Activated naive CD4-positive, alpha-beta T cell treated with anti-CD3 and anti-CD28 coated beads, Interleukin-2, amount 50 U/mL, for 72 hours (primary cell): ENCODE measurements at regions not wholly inside any gene's neighbourhood (a gene's known extent, or its start where the extent isn't known, plus 50 kb on each side); places are given as distances from the start of the nearest gene placed in this dataset.
"Not testable (repeated sequence)": the region's sequence is repeated elsewhere in the genome, so short reads cannot be mapped to it uniquely, and the experiment has no call there.

Experiments
- ATAC-seq, 2 donors: fragments of 150-1000 bp; cut with Tn5 transposase; 2 replicates each; pipeline ENCODE4 v1.10.0; 2021; ENCODE audit warnings: mild to moderate bottlenecking in 2 of 2, moderate library complexity in 2 of 2
- DNase-seq, 2 donors: peaks; one replicate each; pipeline ENCODE4 v3.0.0; 2021 to 2022; ENCODE audit warnings: low spot score in 2 of 2
- H3K27ac Mint-ChIP-seq, 2 donors: one replicate each; pipeline ENCODE4 v1.8.0; 2022; ENCODE audit warnings: mild to moderate bottlenecking in 2 of 2, mixed read lengths in 2 of 2
- H3K36me3 Mint-ChIP-seq, 2 donors: one replicate each; pipeline ENCODE4 v1.8.0; 2022; ENCODE audit warnings: mixed read lengths in 2 of 2
- H3K9me3 Mint-ChIP-seq, 2 donors: one replicate each; pipeline ENCODE4 v1.8.0; 2022; ENCODE audit warnings: mixed read lengths in 2 of 2

DNA sequence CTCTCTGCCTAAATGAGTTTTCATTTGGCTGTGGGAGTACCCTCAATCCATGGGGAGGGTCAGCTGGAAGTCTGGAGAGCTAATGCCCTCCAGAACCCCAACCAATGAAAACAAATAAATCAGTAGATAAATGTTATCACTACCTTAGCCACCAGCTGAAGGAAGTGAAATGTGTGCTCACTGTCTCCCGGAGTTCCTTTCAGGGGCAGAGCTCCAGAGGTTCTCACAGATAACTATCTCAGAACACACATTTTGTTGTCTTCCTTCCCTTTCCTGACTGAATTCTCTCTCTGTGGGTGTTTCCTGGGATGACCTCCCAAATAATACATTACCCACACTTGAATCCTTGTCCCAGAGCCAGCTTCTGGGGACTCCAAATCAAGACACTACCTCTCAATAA, 779.6 kb downstream of the DIAPH3 start:
- Mint-ChIP-seq H3K36me3 (peaks cover 9 to 19% of the 10 kb centered on the region in 2 donors), H3K27ac (no peak overlapping the region), H3K9me3 (peaks cover 0 to under 1% of the 10 kb centered on the region in 2 donors)
- no peak for DNase-seq
- no peak for ATAC-seq

DNA sequence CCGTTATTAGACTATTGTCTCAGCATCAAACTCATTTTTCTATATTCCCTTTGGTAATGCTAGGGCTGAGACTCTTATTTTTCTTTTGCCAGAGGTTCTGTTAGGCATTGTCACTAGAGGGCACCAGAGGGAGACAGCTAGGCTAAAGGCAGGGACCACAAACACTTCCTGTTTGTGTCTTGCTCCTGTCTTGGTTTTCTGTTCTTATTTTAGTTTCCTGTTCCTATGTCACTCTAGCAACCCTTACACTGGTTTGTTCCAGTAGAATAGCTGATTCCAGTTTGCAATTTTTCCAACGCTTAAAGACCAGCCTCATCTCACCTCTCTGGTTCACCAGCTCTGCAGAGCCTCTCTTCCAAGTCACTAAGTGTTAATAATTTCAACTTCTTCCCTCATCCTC, 772.0 kb downstream of the DIAPH3 start:
- Mint-ChIP-seq H3K9me3 (no peaks in the 10 kb centered on the region), H3K27ac (no peak overlapping the region), H3K36me3 (peaks cover 0 to 4% of the 10 kb centered on the region in 2 donors)
- DNase-seq (peak in 1 of 2 donors; percentile 71), ATAC-seq (peak; percentile 76 to 89)

DNA sequence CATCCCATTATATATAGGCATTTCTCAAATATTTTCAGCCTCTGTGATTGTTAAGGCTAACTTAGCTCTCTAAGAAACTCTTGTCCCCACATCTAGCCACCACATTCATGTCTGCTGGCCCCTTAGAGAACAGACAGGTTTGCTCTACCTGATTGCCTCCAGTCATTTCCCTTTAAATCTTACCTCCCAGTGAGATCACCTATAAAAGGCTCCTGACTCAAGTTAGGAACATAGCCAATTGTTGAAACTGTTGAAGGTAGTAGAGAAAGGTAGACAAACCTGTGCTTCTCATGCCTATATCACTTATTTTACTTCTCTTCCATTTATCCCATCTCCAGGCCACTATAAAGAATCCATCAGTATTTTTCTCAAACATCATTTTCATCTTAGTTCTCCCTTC, 771.4 kb downstream of the DIAPH3 start:
- peaks cover 0 to 4% of the 10 kb centered on the region in 2 donors for H3K36me3 Mint-ChIP-seq
- DNase-seq = no peak
- no peak overlapping the region for H3K27ac Mint-ChIP-seq
- no peak for ATAC-seq
- no peaks in the 10 kb centered on the region for H3K9me3 Mint-ChIP-seq

DNA sequence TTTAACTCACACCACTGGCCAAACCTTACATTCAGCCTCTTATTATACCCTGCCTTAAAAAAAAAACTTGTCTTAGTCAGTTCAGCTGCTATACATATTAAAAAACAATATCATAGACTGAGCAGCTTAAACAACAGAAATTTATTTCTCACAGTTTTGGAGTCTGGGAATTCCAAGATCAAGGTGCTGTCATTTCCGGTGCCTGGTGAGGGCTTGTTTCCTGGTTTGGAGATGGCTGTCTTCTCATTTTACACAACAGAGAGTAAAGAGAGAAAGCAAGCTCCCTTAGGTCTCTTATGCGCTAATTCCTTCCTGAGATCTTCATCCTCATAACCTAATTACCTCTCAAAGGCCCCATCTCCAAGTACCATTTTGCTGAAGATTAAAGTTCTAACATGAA, 769.2 kb downstream of the DIAPH3 start:
- Mint-ChIP-seq H3K36me3 (peaks cover 0 to 4% of the 10 kb centered on the region in 2 donors), H3K9me3 (no peaks in the 10 kb centered on the region), H3K27ac (no peak overlapping the region)
- ATAC-seq = no peak
- no peak for DNase-seq

DNA sequence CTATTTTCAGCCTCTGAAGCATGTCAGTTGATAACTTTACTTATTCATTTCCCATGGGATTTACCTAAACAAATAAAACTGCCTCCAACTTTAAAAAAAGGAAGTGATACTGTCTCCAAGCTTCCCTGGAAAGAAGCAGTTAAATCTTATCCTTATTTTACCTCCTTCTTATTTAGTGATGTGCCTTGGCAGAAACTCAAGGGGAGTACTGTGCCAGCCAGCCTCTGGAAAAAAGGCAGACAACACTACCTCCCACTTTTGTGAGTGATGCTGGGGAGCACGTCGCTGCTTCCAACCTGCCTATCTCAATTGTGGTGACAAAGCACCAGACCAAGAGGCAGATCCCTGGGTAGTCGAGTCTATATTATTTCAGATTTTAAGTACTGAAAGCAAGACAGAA, 765.6 kb downstream of the DIAPH3 start:
- peaks cover 0 to 3% of the 10 kb centered on the region in 2 donors for H3K9me3 Mint-ChIP-seq
- no peak overlapping the region for H3K27ac Mint-ChIP-seq
- peaks cover 3 to 8% of the 10 kb centered on the region in 2 donors for H3K36me3 Mint-ChIP-seq
- ATAC-seq = no peak
- no peak for DNase-seq

DNA sequence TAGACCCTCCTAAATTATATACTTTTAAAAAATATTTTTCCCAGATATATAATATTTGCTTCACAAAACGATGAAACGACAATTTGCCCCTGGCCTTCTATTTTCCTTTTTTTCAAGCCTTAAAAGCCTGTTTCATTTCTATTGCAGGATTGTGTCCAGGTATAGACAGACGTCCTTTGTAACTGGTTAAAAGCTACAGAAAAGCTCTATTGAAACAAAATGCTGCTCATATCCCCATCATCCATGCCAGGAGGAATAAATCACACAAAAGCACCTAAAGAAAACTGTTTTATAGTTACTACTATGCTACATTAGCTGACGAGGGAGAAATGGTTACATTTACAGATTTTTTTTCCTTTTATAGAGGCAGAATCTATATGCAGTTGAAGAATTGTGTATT, 765.1 kb downstream of the DIAPH3 start:
- Mint-ChIP-seq H3K36me3 (peaks cover 5 to 10% of the 10 kb centered on the region in 2 donors), H3K9me3 (peaks cover 0 to 6% of the 10 kb centered on the region in 2 donors), H3K27ac (no peak overlapping the region)
- no peak for ATAC-seq
- DNase-seq = no peak

DNA sequence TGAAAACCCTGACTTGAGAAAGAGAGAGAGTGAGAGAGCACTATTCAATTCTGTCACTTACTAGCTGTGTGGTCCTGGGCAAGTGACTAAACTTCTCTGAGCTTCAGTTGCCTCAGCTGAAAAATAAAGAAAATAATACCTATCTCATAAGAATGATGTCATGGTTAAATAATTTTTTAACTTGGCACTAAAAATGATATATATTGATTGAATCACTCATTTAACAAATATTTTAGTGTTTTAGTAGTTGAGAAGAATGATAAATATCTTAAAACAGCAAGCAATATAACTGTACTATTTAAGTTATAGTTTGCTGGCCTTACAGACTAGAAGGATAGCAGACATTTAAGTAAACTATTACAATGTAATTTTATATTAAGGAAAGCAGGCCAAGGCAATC, 764.2 kb downstream of the DIAPH3 start:
- peaks cover 5 to 15% of the 10 kb centered on the region in 2 donors for H3K36me3 Mint-ChIP-seq
- H3K9me3 Mint-ChIP-seq = peaks cover 5 to 11% of the 10 kb centered on the region in 2 donors
- no peak overlapping the region for H3K27ac Mint-ChIP-seq
- ATAC-seq = no peak
- DNase-seq = no peak

DNA sequence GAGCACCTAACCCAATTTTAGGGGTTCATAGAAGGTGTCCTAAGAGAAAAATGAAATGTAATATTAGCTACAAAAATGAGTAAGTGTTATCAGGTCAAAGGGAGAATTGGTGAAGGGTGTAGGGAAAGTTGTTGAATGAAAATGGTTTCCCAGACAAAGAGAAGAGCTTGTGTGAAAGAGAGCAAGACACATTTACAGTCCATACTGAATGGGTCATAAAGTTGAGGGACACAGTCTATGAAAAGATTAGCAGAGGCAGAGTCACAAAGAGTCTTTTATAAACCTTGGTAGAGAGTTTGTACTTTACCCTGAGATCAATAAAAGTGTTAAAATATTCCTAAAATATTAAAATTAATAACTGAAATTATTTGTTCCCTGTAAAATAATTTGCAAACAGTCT, 759.4 kb downstream of the DIAPH3 start:
- Mint-ChIP-seq H3K27ac (no peak overlapping the region), H3K36me3 (peaks cover 19 to 33% of the 10 kb centered on the region in 2 donors), H3K9me3 (peaks cover 33% of the 10 kb centered on the region in 2 donors)
- no peak for DNase-seq
- no peak for ATAC-seq

DNA sequence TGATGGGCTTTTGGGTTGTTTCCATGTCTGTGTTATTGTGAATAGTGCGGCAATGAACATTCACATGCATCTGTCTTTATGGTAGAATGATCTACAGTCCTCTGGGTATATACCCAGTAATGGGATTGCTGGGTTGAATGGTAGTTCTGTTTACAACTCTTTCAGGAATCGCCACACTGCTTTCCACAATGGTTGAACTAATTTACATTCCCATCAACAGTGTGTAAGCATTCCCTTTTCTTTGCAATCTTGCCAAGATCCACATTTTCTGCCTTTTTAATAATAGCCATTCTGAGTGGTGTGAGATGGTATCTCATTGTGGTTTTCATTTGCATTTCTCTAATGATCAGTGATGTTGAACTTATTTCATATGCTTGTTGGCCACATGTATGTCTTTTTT, 756.5 kb downstream of the DIAPH3 start:
- not testable (repeated sequence) for H3K27ac Mint-ChIP-seq, DNase-seq, ATAC-seq
- peaks cover 19 to 41% of the 10 kb centered on the region in 2 donors for H3K36me3 Mint-ChIP-seq
- peaks cover 36 to 37% of the 10 kb centered on the region in 2 donors for H3K9me3 Mint-ChIP-seq

DNA sequence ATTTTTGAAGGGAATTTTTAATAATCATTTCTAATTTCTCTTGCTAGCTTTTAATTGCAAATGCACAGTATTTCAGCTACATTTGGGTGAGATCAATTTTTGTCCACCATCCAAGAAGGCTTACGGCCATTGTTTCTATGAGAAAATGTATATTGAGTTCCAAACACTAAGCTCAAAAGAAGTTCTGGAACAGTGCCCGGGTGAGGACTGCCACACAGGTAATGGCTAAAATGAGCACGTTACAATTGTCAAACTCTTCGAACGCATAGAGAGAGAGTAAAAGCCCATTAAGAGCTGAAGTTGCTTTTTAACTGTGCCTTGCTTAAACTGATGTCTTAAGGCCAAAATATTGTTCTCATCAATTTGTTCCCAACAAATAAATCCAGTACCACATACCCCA, 755.0 kb downstream of the DIAPH3 start:
- ATAC-seq (no peak), DNase-seq (no peak)
- H3K9me3 Mint-ChIP-seq = peaks cover 31 to 36% of the 10 kb centered on the region in 2 donors
- H3K27ac Mint-ChIP-seq = no peak overlapping the region
- peaks cover 14 to 34% of the 10 kb centered on the region in 2 donors for H3K36me3 Mint-ChIP-seq

DNA sequence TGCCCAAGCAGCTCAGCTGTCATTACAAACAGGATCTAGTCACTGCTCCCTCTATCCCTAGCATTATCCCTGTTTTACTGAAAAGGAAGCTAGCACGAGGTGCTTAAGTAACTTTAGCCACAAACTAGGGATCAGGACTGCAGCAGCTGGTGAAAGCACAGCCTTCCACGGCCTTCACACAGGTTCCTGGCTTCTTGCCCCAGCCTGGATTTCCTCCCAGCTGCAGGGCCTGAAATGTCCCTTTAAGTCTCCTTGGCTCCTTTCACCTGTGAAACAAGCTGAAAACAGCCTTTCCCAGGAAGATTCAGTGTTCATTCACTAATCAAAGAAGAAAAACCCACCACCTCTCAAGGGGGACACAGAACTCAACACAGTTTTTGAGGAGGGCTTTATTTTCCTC, 754.5 kb downstream of the DIAPH3 start:
- no peak overlapping the region for H3K27ac Mint-ChIP-seq
- peaks cover 28 to 33% of the 10 kb centered on the region in 2 donors for H3K9me3 Mint-ChIP-seq
- DNase-seq = no peak
- H3K36me3 Mint-ChIP-seq = peaks cover 14 to 31% of the 10 kb centered on the region in 2 donors
- no peak for ATAC-seq

DNA sequence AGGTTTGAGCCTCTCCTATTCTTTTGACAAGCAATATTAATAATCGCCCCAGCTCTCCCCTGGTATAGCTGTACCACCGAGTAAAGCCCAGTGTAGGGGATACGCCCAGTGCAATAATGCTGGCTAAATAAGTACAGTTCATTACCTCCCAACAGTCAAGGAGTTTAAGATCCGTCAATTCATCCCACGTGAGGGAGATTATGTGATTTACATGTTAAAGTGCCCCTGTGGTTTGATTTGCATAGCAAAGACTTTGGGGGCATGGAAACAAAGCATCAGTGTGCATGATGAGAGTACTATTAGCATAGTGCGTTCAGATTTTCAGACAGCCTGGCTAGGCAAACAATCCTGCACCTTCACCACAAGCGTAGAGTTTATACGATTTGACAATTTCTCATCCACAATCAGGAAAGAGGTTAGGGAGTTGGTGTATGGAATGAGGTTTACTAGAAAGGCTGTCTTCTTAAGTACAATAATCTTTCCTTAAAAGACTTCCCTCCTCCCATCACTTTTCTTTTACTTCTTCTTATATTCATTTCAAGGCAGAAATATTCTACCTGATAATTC, 754.0 kb downstream of the DIAPH3 start:
- Mint-ChIP-seq H3K27ac (no peak overlapping the region), H3K36me3 (peaks cover 14 to 29% of the 10 kb centered on the region in 2 donors), H3K9me3 (peaks cover 25 to 31% of the 10 kb centered on the region in 2 donors)
- DNase-seq (no peak), ATAC-seq (no peak)

DNA sequence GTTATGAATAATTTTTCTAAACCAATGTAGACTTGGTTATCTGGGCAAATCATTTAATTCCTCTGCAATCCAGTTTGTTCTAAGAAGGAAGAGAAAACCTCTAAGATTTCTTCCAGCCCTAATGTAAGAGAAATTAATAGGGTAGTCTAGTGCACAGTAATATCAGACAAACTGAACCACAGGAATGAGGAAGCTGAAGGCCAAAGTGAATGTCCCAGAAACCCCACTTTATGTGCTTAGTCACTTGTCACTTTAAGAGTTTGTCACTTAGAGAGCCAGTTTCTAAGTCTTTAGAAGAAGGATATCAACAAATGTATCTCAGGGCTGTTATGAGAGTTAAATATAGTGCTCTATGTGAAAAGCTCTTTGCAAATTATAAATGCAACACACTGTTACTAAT, 750.6 kb downstream of the DIAPH3 start:
- Mint-ChIP-seq H3K9me3 (peaks cover 4% of the 10 kb centered on the region in 2 donors), H3K27ac (no peak overlapping the region), H3K36me3 (peaks cover 0 to 8% of the 10 kb centered on the region in 2 donors)
- DNase-seq = no peak
- no peak for ATAC-seq

DNA sequence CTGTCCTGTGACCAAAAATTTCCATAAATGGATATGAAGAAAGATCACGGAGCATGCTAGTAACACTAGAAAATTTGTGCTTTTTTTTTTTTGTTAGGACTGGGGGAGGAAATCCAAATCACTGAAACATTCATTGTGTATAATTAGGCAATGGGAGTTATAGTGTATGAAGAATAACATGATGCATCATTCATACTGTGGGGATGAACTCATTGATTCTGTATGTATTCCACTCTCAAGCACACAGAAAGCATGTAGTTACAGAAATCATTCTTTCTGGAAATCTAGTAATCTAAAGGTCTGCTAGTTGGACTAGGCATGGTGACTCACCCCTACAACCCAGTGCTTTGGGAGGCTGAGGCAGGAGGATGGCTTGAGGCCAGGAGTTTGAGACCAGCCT, 749.7 kb downstream of the DIAPH3 start:
- peaks cover 4% of the 10 kb centered on the region in 2 donors for H3K9me3 Mint-ChIP-seq
- H3K27ac Mint-ChIP-seq = no peak overlapping the region
- peaks cover 0 to 7% of the 10 kb centered on the region in 2 donors for H3K36me3 Mint-ChIP-seq
- DNase-seq (no peak), ATAC-seq (no peak)

DNA sequence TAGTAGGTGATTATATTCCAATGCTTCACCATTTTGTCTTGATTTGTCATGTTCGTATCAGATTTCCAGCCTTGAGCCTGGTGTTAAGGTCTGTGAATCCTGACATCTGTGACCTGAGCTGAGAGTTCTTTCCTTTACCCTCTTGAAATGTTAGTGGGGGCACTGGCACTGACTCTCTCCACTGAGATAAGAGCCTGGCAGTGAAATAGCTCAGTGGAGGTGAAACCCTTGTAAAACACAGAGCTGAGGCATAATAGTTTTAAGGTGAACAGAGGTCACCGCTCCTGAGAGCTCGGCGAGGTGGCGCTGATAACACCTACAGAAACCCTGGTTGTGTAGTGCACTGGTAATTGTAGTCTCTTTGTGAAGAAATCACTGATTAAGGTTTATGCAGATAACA, 748.2 kb downstream of the DIAPH3 start:
- Mint-ChIP-seq H3K27ac (no peak overlapping the region), H3K9me3 (peaks cover 4% of the 10 kb centered on the region in 2 donors), H3K36me3 (peaks cover 0 to 7% of the 10 kb centered on the region in 2 donors)
- ATAC-seq = no peak
- DNase-seq = no peak

DNA sequence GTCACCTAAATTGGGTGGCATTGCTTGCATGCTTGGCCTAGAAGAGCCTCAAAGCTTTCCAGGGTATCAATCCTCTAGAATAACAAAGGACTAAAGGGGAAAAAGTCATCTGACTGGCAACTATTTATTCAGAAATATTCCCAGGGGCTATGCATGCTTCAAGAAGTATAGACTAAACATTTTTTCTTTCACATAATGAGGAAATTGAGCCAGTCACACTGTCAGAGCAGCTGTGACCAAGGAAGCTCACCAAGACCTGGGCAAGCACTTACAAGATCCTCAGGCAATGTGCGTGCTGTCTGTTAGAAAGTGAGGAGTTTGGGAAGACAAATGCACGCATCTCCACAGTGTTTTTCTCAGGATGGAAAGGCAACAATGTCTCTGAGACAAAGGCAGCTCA, 747.2 kb downstream of the DIAPH3 start:
- no peak overlapping the region for H3K27ac Mint-ChIP-seq
- no peaks in the 10 kb centered on the region for H3K36me3 Mint-ChIP-seq
- H3K9me3 Mint-ChIP-seq = no peaks in the 10 kb centered on the region
- ATAC-seq (no peak), DNase-seq (no peak)

DNA sequence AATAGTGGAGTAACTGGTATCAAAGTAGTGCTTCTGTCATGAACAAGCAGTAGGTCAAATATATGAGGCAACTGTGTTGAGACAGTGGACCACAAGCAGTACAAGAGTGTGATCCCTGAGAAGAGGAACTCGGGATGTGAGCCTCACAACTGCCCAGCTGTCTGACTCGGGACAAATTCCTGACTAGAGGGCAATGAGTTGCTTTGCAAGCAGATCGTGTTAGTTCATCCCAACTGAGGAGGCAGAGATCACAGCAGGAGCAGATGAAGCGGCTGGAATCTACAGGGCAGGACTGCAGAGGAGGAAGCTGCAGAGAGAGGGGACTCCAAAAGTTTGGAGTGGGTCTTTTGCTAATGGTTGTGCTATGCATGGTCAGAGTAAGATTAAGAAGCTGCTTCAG, 741.1 kb downstream of the DIAPH3 start:
- DNase-seq (no peak), ATAC-seq (no peak)
- H3K9me3 Mint-ChIP-seq = no peaks in the 10 kb centered on the region
- no peaks in the 10 kb centered on the region for H3K36me3 Mint-ChIP-seq
- no peak overlapping the region for H3K27ac Mint-ChIP-seq

DNA sequence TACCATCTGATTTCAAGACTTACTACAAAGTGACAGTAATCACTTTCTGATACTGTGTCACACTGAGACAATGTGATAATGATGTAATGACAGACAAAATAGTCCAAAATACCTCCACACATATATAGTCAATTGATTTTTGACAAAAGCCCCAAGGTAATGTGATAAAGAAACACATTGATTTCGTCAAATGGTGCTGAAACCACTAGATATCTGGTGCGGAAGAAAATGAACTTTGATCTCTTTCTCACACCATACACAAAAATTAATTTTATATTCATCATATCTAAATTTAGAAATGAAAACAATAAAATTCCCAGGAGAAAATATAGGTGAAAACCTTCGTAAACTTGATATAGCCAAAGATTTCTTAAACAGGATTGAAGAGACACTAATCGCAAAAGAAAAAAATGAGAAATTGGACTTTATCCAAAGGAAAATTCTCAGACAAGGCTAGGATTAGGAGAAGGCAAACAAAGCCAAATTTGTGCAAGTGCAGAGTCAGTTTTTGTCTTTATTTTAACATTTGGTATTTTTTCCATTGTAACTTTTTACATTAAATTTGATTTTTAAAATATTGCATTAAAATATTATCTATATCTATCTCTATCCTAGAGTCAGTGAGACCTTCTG, 739.9 kb downstream of the DIAPH3 start:
- DNase-seq (no peak), ATAC-seq (no peak)
- H3K27ac Mint-ChIP-seq = no peak overlapping the region
- H3K9me3 Mint-ChIP-seq = no peaks in the 10 kb centered on the region
- H3K36me3 Mint-ChIP-seq = no peaks in the 10 kb centered on the region
